ENCODE measurements at regions not wholly inside any gene's neighbourhood (a gene's known extent, or its start where the extent isn't known, plus 50 kb on each side); places are given as distances from the start of the nearest gene placed in this dataset.

- no peaks in the 10 kb centered on the region for H3K27me3 ChIP-seq (ENCODE audit: insufficient read depth, low read length)
- no peak overlapping the region for H3K4me3 ChIP-seq (ENCODE audit: insufficient read depth, low read length)
- H3K27ac ChIP-seq (ENCODE audit: low read depth, low read length), result no peak overlapping the region
- H3K36me3 ChIP-seq (ENCODE audit: insufficient read depth, low read length), result no peaks in the 10 kb centered on the region
- peaks cover 3% of the 10 kb centered on the region for H3K9me3 ChIP-seq (ENCODE audit: low read depth, low read length)
- no peaks in the 10 kb centered on the region for H3K79me2 ChIP-seq (ENCODE audit: insufficient read depth, low read length)
- no peaks in the 10 kb centered on the region for H4K20me1 ChIP-seq (ENCODE audit: insufficient read depth, low read length)
- H3K4me1 ChIP-seq (ENCODE audit: insufficient read depth, low read length), result no peaks in the 10 kb centered on the region
- peak; percentile 1 for DNase-seq (ENCODE audit: insufficient read length, low spot score, missing footprints)
- H2AFZ ChIP-seq (ENCODE audit: low read length), result no peak overlapping the region
- no peak overlapping the region for H3K4me2 ChIP-seq (ENCODE audit: insufficient read depth, low read length)
- TF ChIP-seq, protein P1, sequence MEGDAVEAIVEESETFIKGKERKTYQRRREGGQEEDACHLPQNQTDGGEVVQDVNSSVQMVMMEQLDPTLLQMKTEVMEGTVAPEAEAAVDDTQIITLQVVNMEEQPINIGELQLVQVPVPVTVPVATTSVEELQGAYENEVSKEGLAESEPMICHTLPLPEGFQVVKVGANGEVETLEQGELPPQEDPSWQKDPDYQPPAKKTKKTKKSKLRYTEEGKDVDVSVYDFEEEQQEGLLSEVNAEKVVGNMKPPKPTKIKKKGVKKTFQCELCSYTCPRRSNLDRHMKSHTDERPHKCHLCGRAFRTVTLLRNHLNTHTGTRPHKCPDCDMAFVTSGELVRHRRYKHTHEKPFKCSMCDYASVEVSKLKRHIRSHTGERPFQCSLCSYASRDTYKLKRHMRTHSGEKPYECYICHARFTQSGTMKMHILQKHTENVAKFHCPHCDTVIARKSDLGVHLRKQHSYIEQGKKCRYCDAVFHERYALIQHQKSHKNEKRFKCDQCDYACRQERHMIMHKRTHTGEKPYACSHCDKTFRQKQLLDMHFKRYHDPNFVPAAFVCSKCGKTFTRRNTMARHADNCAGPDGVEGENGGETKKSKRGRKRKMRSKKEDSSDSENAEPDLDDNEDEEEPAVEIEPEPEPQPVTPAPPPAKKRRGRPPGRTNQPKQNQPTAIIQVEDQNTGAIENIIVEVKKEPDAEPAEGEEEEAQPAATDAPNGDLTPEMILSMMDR (IDR thresholded peaks at IDR 0.05; ENCODE audit: extremely low read depth, low read depth, low read length), result no peak
Measured at GRCh38 chr6:140414966-140415620, 1040.6 kb upstream of the CITED2 start.

- no peak overlapping the region for H3K4me2 ChIP-seq (ENCODE audit: insufficient read depth, low read length)
- no peaks in the 10 kb centered on the region for H3K36me3 ChIP-seq (ENCODE audit: insufficient read depth, low read length)
- no peaks in the 10 kb centered on the region for H3K9me3 ChIP-seq (ENCODE audit: low read depth, low read length)
- H2AFZ ChIP-seq (ENCODE audit: low read length), result no peak overlapping the region
- no peak for DNase-seq (ENCODE audit: insufficient read length, low spot score, missing footprints)
- H3K4me3 ChIP-seq (ENCODE audit: insufficient read depth, low read length), result no peak overlapping the region
- TF ChIP-seq, protein P1 (IDR thresholded peaks at IDR 0.05; ENCODE audit: extremely low read depth, low read depth, low read length), result no peak
- H3K79me2 ChIP-seq (ENCODE audit: insufficient read depth, low read length), result no peaks in the 10 kb centered on the region
- H4K20me1 ChIP-seq (ENCODE audit: insufficient read depth, low read length), result no peaks in the 10 kb centered on the region
- no peaks in the 10 kb centered on the region for H3K27me3 ChIP-seq (ENCODE audit: insufficient read depth, low read length)
- no peak overlapping the region for H3K27ac ChIP-seq (ENCODE audit: low read depth, low read length)
- no peaks in the 10 kb centered on the region for H3K4me1 ChIP-seq (ENCODE audit: insufficient read depth, low read length)
Measured at GRCh38 chr6:140403020-140403419, 1028.6 kb upstream of the CITED2 start.

- H2AFZ ChIP-seq (ENCODE audit: low read length), result peak overlapping the region; percentile 43
- H3K36me3 ChIP-seq (ENCODE audit: insufficient read depth, low read length), result no peaks in the 10 kb centered on the region
- no peak for DNase-seq (ENCODE audit: insufficient read length, low spot score, missing footprints)
- H3K4me3 ChIP-seq (ENCODE audit: insufficient read depth, low read length), result no peak overlapping the region
- no peaks in the 10 kb centered on the region for H4K20me1 ChIP-seq (ENCODE audit: insufficient read depth, low read length)
- H3K27ac ChIP-seq (ENCODE audit: low read depth, low read length), result no peak overlapping the region
- H3K4me2 ChIP-seq (ENCODE audit: insufficient read depth, low read length), result no peak overlapping the region
- H3K79me2 ChIP-seq (ENCODE audit: insufficient read depth, low read length), result no peaks in the 10 kb centered on the region
- TF ChIP-seq, protein P1 (IDR thresholded peaks at IDR 0.05; ENCODE audit: extremely low read depth, low read depth, low read length), result no peak
- H3K27me3 ChIP-seq (ENCODE audit: insufficient read depth, low read length), result no peaks in the 10 kb centered on the region
- H3K9me3 ChIP-seq (ENCODE audit: low read depth, low read length), result no peaks in the 10 kb centered on the region
- no peaks in the 10 kb centered on the region for H3K4me1 ChIP-seq (ENCODE audit: insufficient read depth, low read length)
Measured at GRCh38 chr6:140401761-140402160, 1027.3 kb upstream of the CITED2 start.

DNA sequence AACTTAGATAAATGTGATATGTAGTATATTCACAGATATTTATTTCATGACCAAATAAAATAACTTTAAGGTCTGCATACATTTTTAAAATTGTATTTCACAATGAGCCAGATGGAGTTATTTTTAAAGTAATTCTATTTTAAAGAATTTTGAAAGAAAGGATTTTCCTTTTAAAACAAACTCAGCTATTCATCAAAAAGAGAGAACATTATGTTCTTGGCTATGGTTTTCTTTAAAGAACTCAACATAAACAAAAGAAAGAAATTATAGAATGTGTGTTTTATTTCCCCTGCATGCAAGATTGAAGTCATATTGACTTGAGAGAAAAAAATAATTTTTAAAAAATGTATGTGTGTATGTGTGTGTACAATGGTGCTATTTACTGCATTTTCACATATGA lies 1023.6 kb upstream of the CITED2 start:
- Histone ChIP-seq H3K9me3 (ENCODE audit: low read depth, low read length) (no peaks in the 10 kb centered on the region), H2AFZ (ENCODE audit: low read length) (no peak overlapping the region), H3K4me2 (ENCODE audit: insufficient read depth, low read length) (no peak overlapping the region), H3K36me3 (ENCODE audit: insufficient read depth, low read length) (no peaks in the 10 kb centered on the region), H4K20me1 (ENCODE audit: insufficient read depth, low read length) (no peaks in the 10 kb centered on the region), H3K4me3 (ENCODE audit: insufficient read depth, low read length) (no peak overlapping the region), H3K27me3 (ENCODE audit: insufficient read depth, low read length) (no peaks in the 10 kb centered on the region), H3K27ac (ENCODE audit: low read depth, low read length) (no peak overlapping the region), H3K79me2 (ENCODE audit: insufficient read depth, low read length) (no peaks in the 10 kb centered on the region), H3K4me1 (ENCODE audit: insufficient read depth, low read length) (no peaks in the 10 kb centered on the region)
- TF ChIP-seq, protein P1 (IDR thresholded peaks at IDR 0.05; ENCODE audit: extremely low read depth, low read depth, low read length), result no peak
- DNase-seq (ENCODE audit: insufficient read length, low spot score, missing footprints), result no peak
